GM12891 (cell line): ENCODE measurements at regions not wholly inside any gene's neighbourhood (a gene's known extent, or its start where the extent isn't known, plus 50 kb on each side); places are given as distances from the start of the nearest gene placed in this dataset.

Source experiments
- POLR2A ChIP-seq: IDR thresholded peaks from 2 replicates; pipeline ENCODE4 v1.6.1; 2011; ENCODE audit warnings: low read depth, low read length, control low read depth
- SPI1 ChIP-seq: IDR thresholded peaks from 2 replicates; pipeline ENCODE4 v1.6.1; 2011; ENCODE audit warnings: low read depth, low read length, control low read depth

DNA sequence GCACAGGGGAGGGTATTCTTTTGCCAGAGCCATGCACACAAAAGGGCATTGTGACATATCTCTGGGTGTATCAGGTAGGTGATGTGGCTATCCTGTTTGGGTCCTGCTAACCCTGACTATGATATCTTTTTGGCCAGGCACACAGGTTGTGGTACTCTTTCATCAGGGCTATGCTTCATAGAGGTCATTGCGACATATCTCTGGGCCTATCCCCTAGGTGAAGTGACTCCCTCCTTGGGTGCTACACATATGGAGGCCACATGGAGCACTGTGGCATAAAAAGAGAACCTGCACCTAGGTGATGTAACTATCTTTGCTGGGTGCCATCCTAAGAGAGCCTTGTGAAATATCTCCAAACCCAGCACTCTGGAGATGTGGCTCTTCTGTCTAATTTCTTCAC lies 1139.8 kb upstream of the AMELY start:
- TF ChIP-seq POLR2A (no peak), SPI1 (no peak)
